ENCODE measurements at regions not wholly inside any gene's neighbourhood (a gene's known extent, or its start where the extent isn't known, plus 50 kb on each side); places are given as distances from the start of the nearest gene placed in this dataset.

- no peak for TF ChIP-seq EZH2 (IDR thresholded peaks at IDR 0.05)
- no peak for TF ChIP-seq POLR2AphosphoS5 (IDR thresholded peaks at IDR 0.05; ENCODE audit: borderline replicate concordance, low read depth, low read length)
These were observed 66.2 kb upstream of the SHISA3 start for GRCh38 chr4:42331040-42331439.

Measured in SK-N-MC (cell line).